H7 (cell line): ENCODE measurements at regions not wholly inside any gene's neighbourhood (a gene's known extent, or its start where the extent isn't known, plus 50 kb on each side); places are given as distances from the start of the nearest gene placed in this dataset.
"Not testable (repeated sequence)": the region's sequence is repeated elsewhere in the genome, so short reads cannot be mapped to it uniquely, and the experiment has no call there.

Experiments
- DNase-seq: peaks from one replicate; pipeline ENCODE4 v3.0.0; 2012
- H3K27me3 ChIP-seq: 2 replicates; pipeline ENCODE4 v1.6.0; 2011; ENCODE audit warnings: mild to moderate bottlenecking, low read length; ENCODE audit not compliant: control insufficient read depth, insufficient read depth
- H3K36me3 ChIP-seq: replicated peaks from 2 replicates; pipeline ENCODE4 v1.5.1; 2011; ENCODE audit warnings: low read length; ENCODE audit not compliant: control insufficient read depth, insufficient read depth
- H3K4me3 ChIP-seq: 2 replicates; pipeline ENCODE4 v1.5.1; 2011; ENCODE audit warnings: low read depth, mild to moderate bottlenecking, control low read depth, low read length, moderate library complexity; ENCODE audit not compliant: insufficient read depth

GRCh38 chr7:93027044-93027443 is 90.7 kb downstream of the SAMD9 start:
- no peak overlapping the region for H3K4me3 ChIP-seq
- H3K36me3 ChIP-seq: no peaks in the 10 kb centered on the region
- no peak for DNase-seq
- no peaks in the 10 kb centered on the region for H3K27me3 ChIP-seq

- H3K36me3 ChIP-seq: no peaks in the 10 kb centered on the region
- H3K4me3 ChIP-seq: no peak overlapping the region
- DNase-seq: no peak
- H3K27me3 ChIP-seq: no peaks in the 10 kb centered on the region
Measured at GRCh38 chr7:93026425-93026824, 91.4 kb downstream of the SAMD9 start.

- no peak overlapping the region for H3K4me3 ChIP-seq
- no peaks in the 10 kb centered on the region for H3K27me3 ChIP-seq
- no peaks in the 10 kb centered on the region for H3K36me3 ChIP-seq
Measured at GRCh38 chr7:93025389-93025788, 92.4 kb downstream of the SAMD9 start.

GRCh38 chr7:93022931-93023478 is 94.8 kb downstream of the SAMD9 start:
- H3K36me3 ChIP-seq, H3K4me3 ChIP-seq, DNase-seq, H3K27me3 ChIP-seq: not testable (repeated sequence)

More at GRCh38 chr7:93025389-93025788, 92.4 kb downstream of the SAMD9 start:
- no peak for DNase-seq

GRCh38 chr7:93021748-93022147 is 96.0 kb downstream of the SAMD9 start:
- Histone ChIP-seq H3K4me3 (no peak overlapping the region), H3K36me3 (no peaks in the 10 kb centered on the region), H3K27me3 (no peaks in the 10 kb centered on the region)
- no peak for DNase-seq

- DNase-seq: no peak
- H3K36me3 ChIP-seq: no peaks in the 10 kb centered on the region
- H3K4me3 ChIP-seq: no peak overlapping the region
- no peaks in the 10 kb centered on the region; the same call in 1 of the 2 replicates for H3K27me3 ChIP-seq
Measured at GRCh38 chr7:93018716-93019115, 99.1 kb downstream of the SAMD9 start.

- Histone ChIP-seq H3K36me3 (no peaks in the 10 kb centered on the region), H3K27me3 (no peaks in the 10 kb centered on the region; the same call in 1 of the 2 replicates), H3K4me3 (no peak overlapping the region)
Measured at GRCh38 chr7:93016681-93017381, 100.9 kb downstream of the SAMD9 start.

GRCh38 chr7:93015779-93016481 is 101.8 kb downstream of the SAMD9 start:
- DNase-seq: no peak
- no peak overlapping the region for H3K4me3 ChIP-seq
- H3K36me3 ChIP-seq: no peaks in the 10 kb centered on the region
- no peaks in the 10 kb centered on the region; the same call in 1 of the 2 replicates for H3K27me3 ChIP-seq

More at GRCh38 chr7:93016681-93017381, 100.9 kb downstream of the SAMD9 start:
- no peak for DNase-seq

- Histone ChIP-seq H3K4me3 (no peak overlapping the region), H3K27me3 (no peaks in the 10 kb centered on the region; the same call in 1 of the 2 replicates), H3K36me3 (no peaks in the 10 kb centered on the region)
- no peak for DNase-seq
Measured at GRCh38 chr7:93015101-93015778, 102.5 kb downstream of the SAMD9 start.

- H3K36me3 ChIP-seq: no peaks in the 10 kb centered on the region
- H3K27me3 ChIP-seq: no peaks in the 10 kb centered on the region; the same call in 1 of the 2 replicates
- no peak overlapping the region for H3K4me3 ChIP-seq
- no peak for DNase-seq
Measured at GRCh38 chr7:93014410-93014809, 103.4 kb downstream of the SAMD9 start.

GRCh38 chr7:93013446-93014061 is 104.2 kb downstream of the SAMD9 start:
- no peak for DNase-seq
- Histone ChIP-seq H3K27me3 (no peaks in the 10 kb centered on the region; the same call in 1 of the 2 replicates), H3K36me3 (no peaks in the 10 kb centered on the region), H3K4me3 (no peak overlapping the region)

- Histone ChIP-seq H3K36me3 (no peaks in the 10 kb centered on the region), H3K4me3 (no peak overlapping the region), H3K27me3 (no peaks in the 10 kb centered on the region; the same call in 1 of the 2 replicates)
- DNase-seq: no peak
Measured at GRCh38 chr7:93011351-93012294, 106.2 kb downstream of the SAMD9 start.

GRCh38 chr7:93008833-93009232 is 108.9 kb downstream of the SAMD9 start:
- H3K27me3 ChIP-seq: no peaks in the 10 kb centered on the region
- no peak for DNase-seq
- no peaks in the 10 kb centered on the region for H3K36me3 ChIP-seq
- no peak overlapping the region for H3K4me3 ChIP-seq
